ENCODE measurements at regions not wholly inside any gene's neighbourhood (a gene's known extent, or its start where the extent isn't known, plus 50 kb on each side); places are given as distances from the start of the nearest gene placed in this dataset.

GRCh38 chr10:59002011-59002410, 174.4 kb upstream of the PHYHIPL start:
- in situ Hi-C loops (cut with MboI; ENCODE audit: low sequenced_read_pairs, unreplicated experiment) = no loop called here
- no peak for TF ChIP-seq CTCF (IDR thresholded peaks at IDR 0.05; ENCODE audit: borderline replicate concordance, control extremely low read depth, extremely low read depth, insufficient read depth, missing control alignments)
- no peak for DNase-seq (ENCODE audit: low spot score)

GRCh38 chr10:59003203-59003602, 173.2 kb upstream of the PHYHIPL start:
- no peak for DNase-seq (ENCODE audit: low spot score)
- in situ Hi-C loops (cut with MboI; ENCODE audit: low sequenced_read_pairs, unreplicated experiment) = no loop called here
- no peak for TF ChIP-seq CTCF (IDR thresholded peaks at IDR 0.05; ENCODE audit: borderline replicate concordance, control extremely low read depth, extremely low read depth, insufficient read depth, missing control alignments)

GRCh38 chr10:59004392-59004791, 172.1 kb upstream of the PHYHIPL start:
- DNase-seq (ENCODE audit: low spot score) = no peak
- no peak for TF ChIP-seq CTCF (IDR thresholded peaks at IDR 0.05; ENCODE audit: borderline replicate concordance, control extremely low read depth, extremely low read depth, insufficient read depth, missing control alignments)
- in situ Hi-C loops (cut with MboI; ENCODE audit: low sequenced_read_pairs, unreplicated experiment) = no loop called here

- in situ Hi-C loops (cut with MboI; ENCODE audit: low sequenced_read_pairs, unreplicated experiment) = no loop called here
- DNase-seq (ENCODE audit: low spot score) = no peak
- no peak for TF ChIP-seq CTCF (IDR thresholded peaks at IDR 0.05; ENCODE audit: borderline replicate concordance, control extremely low read depth, extremely low read depth, insufficient read depth, missing control alignments)
Measured at GRCh38 chr10:59006511-59007306, 169.7 kb upstream of the PHYHIPL start.

GRCh38 chr10:59007307-59008025, 169.0 kb upstream of the PHYHIPL start:
- in situ Hi-C loops (cut with MboI; ENCODE audit: low sequenced_read_pairs, unreplicated experiment) = no loop called here
- no peak for TF ChIP-seq CTCF (IDR thresholded peaks at IDR 0.05; ENCODE audit: borderline replicate concordance, control extremely low read depth, extremely low read depth, insufficient read depth, missing control alignments)
- DNase-seq (ENCODE audit: low spot score) = peak; percentile 21

- TF ChIP-seq CTCF (IDR thresholded peaks at IDR 0.05; ENCODE audit: borderline replicate concordance, control extremely low read depth, extremely low read depth, insufficient read depth, missing control alignments) = no peak
- in situ Hi-C loops (cut with MboI; ENCODE audit: low sequenced_read_pairs, unreplicated experiment) = no loop called here
- DNase-seq (ENCODE audit: low spot score) = no peak
Measured at GRCh38 chr10:59008452-59008851, 168.0 kb upstream of the PHYHIPL start.
